ENCODE measurements at regions not wholly inside any gene's neighbourhood (a gene's known extent, or its start where the extent isn't known, plus 50 kb on each side); places are given as distances from the start of the nearest gene placed in this dataset.

GRCh38 chr10:106439366-106439765 lies 725.1 kb downstream of the SORCS1 start:
- Histone ChIP-seq H3K27me3 (ENCODE audit: control insufficient read depth, insufficient read depth, low read length) (no peaks in the 10 kb centered on the region), H3K14ac (replicated peaks; ENCODE audit: low read depth, low read length) (no peak overlapping the region), H3K36me3 (ENCODE audit: control insufficient read depth, insufficient read depth, low read length) (no peaks in the 10 kb centered on the region), H2AK5ac (ENCODE audit: low read depth, low read length) (no peak overlapping the region), H4K91ac (ENCODE audit: insufficient read depth, low read depth, low read length) (no peak overlapping the region), H4K20me1 (ENCODE audit: insufficient read depth, low read length) (no peaks in the 10 kb centered on the region), H3K4ac (ENCODE audit: low read depth, low read length) (no peak overlapping the region), H2BK20ac (ENCODE audit: low read depth, low read length) (no peak overlapping the region), H3K9me3 (ENCODE audit: control insufficient read depth, insufficient read depth, low read length) (peaks cover 3% of the 10 kb centered on the region; the same call in 1 of the 2 replicates), H3K27ac (ENCODE audit: insufficient read depth, low read length) (no peak overlapping the region), H3K4me2 (ENCODE audit: low read depth, low read length) (no peak overlapping the region), H2AFZ (replicated peaks; ENCODE audit: low read length, poor library complexity) (no peak overlapping the region), H2BK5ac (ENCODE audit: low read depth, low read length, poor library complexity, severe bottlenecking) (no peak overlapping the region), H3K79me1 (ENCODE audit: low read depth in 1 of 2, low read length in 2 of 2) (no peaks in the 10 kb centered on the region), H4K8ac (ENCODE audit: low read depth in 2 of 2, low read length in 2 of 2) (0 out of 4 replicates have a peak overlapping the region, but pooled peaks of 1 of the 2 experiments have one; percentile 17), H2BK120ac (ENCODE audit: low read depth, low read length) (no peak overlapping the region), H4K5ac (ENCODE audit: low read depth, low read length) (no peak overlapping the region), H3K9ac (ENCODE audit: low read depth, low read length) (no peak overlapping the region), H2AK9ac (replicated peaks; ENCODE audit: low read depth, low read length, poor library complexity) (no peak overlapping the region), H3K18ac (ENCODE audit: low read depth, low read length) (no peak overlapping the region), H3K4me3 (ENCODE audit: insufficient read depth, low read depth, low read length) (no peak overlapping the region), H3K56ac (ENCODE audit: extremely low read depth, insufficient read depth, low read length) (no peak overlapping the region), H3K9me1 (ENCODE audit: insufficient read depth, low read length) (no peaks in the 10 kb centered on the region), H3K23ac (ENCODE audit: low read depth, low read length) (no peak overlapping the region), H3K4me1 (ENCODE audit: control insufficient read depth, insufficient read depth, low read length) (no peaks in the 10 kb centered on the region), H2BK15ac (ENCODE audit: low read depth, low read length) (no peak overlapping the region)
- DNase-seq (no peak), ATAC-seq (ENCODE audit: low read depth) (no peak)
- CTCF ChIA-PET: interaction anchor here (0.7 kb wide), 1 partner anchor 21 kb away, joined by 3 read pairs; no protein-coding TSS in a partner anchor
- no TSS peak for BruUV-seq (replicated peaks)
- POLR2A ChIA-PET (ENCODE audit: unreplicated experiment): no interaction called here
- dilution Hi-C loops (cut with HindIII; ENCODE audit: low sequenced_read_pairs, unreplicated experiment) (no loop called here), intact Hi-C loops (cut with micrococcal nuclease) (no loop called here), in situ Hi-C loops (cut with MboI; ENCODE audit: low sequenced_read_pairs) (no loop called here)
- TF ChIP-seq NFE2L2 (IDR thresholded peaks at IDR 0.05; ENCODE audit: low read depth, low read length) (no peak), SMC3 (IDR thresholded peaks at IDR 0.05; ENCODE audit: low read depth, low read length) (no peak), RFX5 (IDR thresholded peaks at IDR 0.05; ENCODE audit: low read depth, low read length) (no peak), CEBPB (IDR thresholded peaks at IDR 0.05; ENCODE audit: low read depth, low read length) (no peak), FOS (IDR thresholded peaks at IDR 0.05; ENCODE audit: low read depth, low read length) (no peak), RAD21 (IDR thresholded peaks at IDR 0.05; ENCODE audit: low read length) (no peak), POLR2A (IDR thresholded peaks at IDR 0.05; ENCODE audit: low read depth, low read length) (no peak), MXI1 (IDR thresholded peaks at IDR 0.05; ENCODE audit: borderline replicate concordance, low read depth, low read length) (no peak)
- WGBS, 2 experiments (ENCODE audit: extremely low coverage in 2 of 2, insufficient read length in 1 of 2): no CpG with 5 or more reads among the region's 3 CpGs
